SK-N-SH treated with all-trans-retinoic acid at 6 μM for 48 hours (cell line): ENCODE measurements at regions not wholly inside any gene's neighbourhood (a gene's known extent, or its start where the extent isn't known, plus 50 kb on each side); places are given as distances from the start of the nearest gene placed in this dataset.

ENCODE experiments used
- ATAC-seq: fragments of 200-7000 bp; cut with Tn5 transposase; 3 replicates; pipeline ENCODE4 v1.9.1; 2020; ENCODE audit warnings: mild to moderate bottlenecking, moderate library complexity
- TCF4 ChIP-seq: fragments of 250-450 bp; sonication (Bioruptor Pico); IDR thresholded peaks from 2 replicates; pipeline ENCODE4 v1.8.0; 2021; ENCODE audit warnings: mild to moderate bottlenecking, moderate library complexity, borderline replicate concordance
- ZFP3 ChIP-seq: fragments of 250-450 bp; sonication (Bioruptor Pico); IDR thresholded peaks from 2 replicates; pipeline ENCODE4 v1.5.0; 2020; ENCODE audit warnings: mild to moderate bottlenecking, moderate library complexity

GRCh38 chr1:86207323-86207722 lies 50.8 kb upstream of the COL24A1 start:
- ATAC-seq: peak; percentile 49; the same call in 2 of the 3 replicates

More at GRCh38 chr1:86207323-86207722, 50.8 kb upstream of the COL24A1 start:
- TF ChIP-seq ZFP3 (CRISPR knock-in tag) (no peak), TCF4 (CRISPR knock-in tag) (no peak)
